Osteoblast (primary cell): ENCODE measurements at regions not wholly inside any gene's neighbourhood (a gene's known extent, or its start where the extent isn't known, plus 50 kb on each side); places are given as distances from the start of the nearest gene placed in this dataset.

Experiments used
- DNase-seq: peaks from one replicate; pipeline ENCODE4 v3.0.0; 2011; ENCODE audit warnings: low spot score, mixed read lengths; ENCODE audit not compliant: insufficient read length; ENCODE audit errors: missing footprints
- H2AFZ ChIP-seq: 2 replicates; pipeline ENCODE4 v1.6.0; 2011; ENCODE audit warnings: mild to moderate bottlenecking, low read length
- H3K27ac ChIP-seq: 2 replicates; pipeline ENCODE4 v1.5.1; 2011; ENCODE audit warnings: mild to moderate bottlenecking, low read depth, low read length, moderate library complexity
- H3K27me3 ChIP-seq: 2 replicates; pipeline ENCODE4 v1.6.0; 2012; ENCODE audit warnings: mild to moderate bottlenecking, control low read depth, inconsistent platforms, low read length, moderate library complexity; ENCODE audit not compliant: insufficient read depth
- H3K36me3 ChIP-seq: 2 replicates; pipeline ENCODE4 v1.5.1; 2011; ENCODE audit warnings: mild to moderate bottlenecking, low read length, control low read depth, moderate library complexity; ENCODE audit not compliant: insufficient read depth
- H3K4me1 ChIP-seq: 2 replicates; pipeline ENCODE4 v1.5.1; 2011; ENCODE audit warnings: mild to moderate bottlenecking, low read length, control low read depth, moderate library complexity; ENCODE audit not compliant: insufficient read depth
- H3K4me2 ChIP-seq: 2 replicates; pipeline ENCODE4 v1.6.0; 2011; ENCODE audit warnings: mild to moderate bottlenecking, low read length; ENCODE audit not compliant: insufficient read depth
- H3K4me3 ChIP-seq: fragments of 200-600 bp; sonication (generic); 3 replicates; pipeline ENCODE4 v1.5.1; 2012; ENCODE audit warnings: mild to moderate bottlenecking, low read length, inconsistent platforms; ENCODE audit not compliant: insufficient read depth
- H3K79me2 ChIP-seq: 2 replicates; pipeline ENCODE4 v1.6.0; 2012; ENCODE audit warnings: mild to moderate bottlenecking, low read length, control low read depth, inconsistent platforms; ENCODE audit not compliant: insufficient read depth
- H3K9me3 ChIP-seq: 2 replicates; pipeline ENCODE4 v1.5.1; 2011; ENCODE audit warnings: low read depth, low read length, control low read depth
- H4K20me1 ChIP-seq: 2 replicates; pipeline ENCODE4 v1.6.0; 2012; ENCODE audit warnings: mild to moderate bottlenecking, low read length, control low read depth; ENCODE audit not compliant: insufficient read depth
- CTCF ChIP-seq: IDR thresholded peaks from 2 replicates; pipeline ENCODE4 v1.5.1; 2011; ENCODE audit warnings: mild to moderate bottlenecking, low read depth, low read length, moderate library complexity; ENCODE audit errors: extremely low read depth

- H2AFZ ChIP-seq, result no peak overlapping the region
- no peaks in the 10 kb centered on the region for H3K27me3 ChIP-seq
- no peak overlapping the region for H3K4me2 ChIP-seq
- no peaks in the 10 kb centered on the region for H3K4me1 ChIP-seq
- TF ChIP-seq CTCF, result no peak
- H3K27ac ChIP-seq, result no peak overlapping the region
- DNase-seq, result no peak
- H3K79me2 ChIP-seq, result no peaks in the 10 kb centered on the region
- H4K20me1 ChIP-seq, result no peaks in the 10 kb centered on the region
- no peaks in the 10 kb centered on the region for H3K9me3 ChIP-seq
- no peaks in the 10 kb centered on the region for H3K36me3 ChIP-seq
- H3K4me3 ChIP-seq, result no peak overlapping the region
Observed at GRCh38 chr10:5274795-5275194, 78.2 kb downstream of the AKR1C4 start.

- TF ChIP-seq CTCF, result no peak
- H3K27me3 ChIP-seq, result no peaks in the 10 kb centered on the region
- H3K79me2 ChIP-seq, result no peaks in the 10 kb centered on the region
- no peaks in the 10 kb centered on the region for H3K36me3 ChIP-seq
- DNase-seq, result no peak
- no peak overlapping the region for H3K27ac ChIP-seq
- H2AFZ ChIP-seq, result no peak overlapping the region
- H3K9me3 ChIP-seq, result no peaks in the 10 kb centered on the region
- H3K4me2 ChIP-seq, result no peak overlapping the region
- peaks cover 14% of the 10 kb centered on the region for H3K4me1 ChIP-seq
- H4K20me1 ChIP-seq, result no peaks in the 10 kb centered on the region
- H3K4me3 ChIP-seq, result no peak overlapping the region
Observed at GRCh38 chr10:5281356-5281755, 83.4 kb upstream of the UCN3 start.

DNA sequence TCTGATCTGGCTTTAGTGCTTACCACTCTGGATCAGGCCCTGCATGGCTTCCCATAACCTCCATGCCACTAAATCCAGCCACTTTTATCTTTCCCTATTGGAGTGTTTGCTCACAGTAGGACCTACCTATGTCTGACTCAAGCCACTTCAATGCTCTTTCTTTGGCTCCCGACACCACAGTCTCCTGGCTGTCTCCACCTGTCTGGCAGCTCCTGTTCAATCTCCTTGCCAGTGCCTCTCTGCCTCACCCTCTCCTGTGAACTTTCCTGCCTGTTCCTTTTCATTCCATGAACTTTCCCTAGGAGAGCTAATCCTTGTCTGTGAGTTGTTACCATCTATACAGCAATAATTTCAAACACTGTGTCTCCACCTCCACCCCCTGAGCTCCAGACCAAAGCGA lies 82.6 kb upstream of the UCN3 start:
- peak overlapping the region; percentile 33 for H2AFZ ChIP-seq
- peaks cover 14% of the 10 kb centered on the region for H3K4me1 ChIP-seq
- no peaks in the 10 kb centered on the region for H3K79me2 ChIP-seq
- no peak for DNase-seq
- H3K4me2 ChIP-seq, result no peak overlapping the region
- H4K20me1 ChIP-seq, result no peaks in the 10 kb centered on the region
- H3K36me3 ChIP-seq, result no peaks in the 10 kb centered on the region
- H3K4me3 ChIP-seq, result no peak overlapping the region
- no peaks in the 10 kb centered on the region for H3K9me3 ChIP-seq
- TF ChIP-seq CTCF, result no peak
- no peaks in the 10 kb centered on the region for H3K27me3 ChIP-seq
- H3K27ac ChIP-seq, result no peak overlapping the region

- Histone ChIP-seq H2AFZ (peak overlapping the region; percentile 33), H3K27ac (peak overlapping the region; percentile 51), H4K20me1 (no peaks in the 10 kb centered on the region), H3K9me3 (no peaks in the 10 kb centered on the region), H3K79me2 (no peaks in the 10 kb centered on the region), H3K4me2 (peak overlapping the region; percentile 14), H3K4me1 (peaks cover 14% of the 10 kb centered on the region), H3K36me3 (no peaks in the 10 kb centered on the region), H3K27me3 (no peaks in the 10 kb centered on the region), H3K4me3 (no peak overlapping the region)
- TF ChIP-seq CTCF, result peak; percentile 78
- DNase-seq, result no peak
Observed at GRCh38 chr10:5283305-5284158, 81.2 kb upstream of the UCN3 start.
